ENCODE measurements at regions not wholly inside any gene's neighbourhood (a gene's known extent, or its start where the extent isn't known, plus 50 kb on each side); places are given as distances from the start of the nearest gene placed in this dataset.
"Not testable (repeated sequence)": the region's sequence is repeated elsewhere in the genome, so short reads cannot be mapped to it uniquely, and the experiment has no call there.

DNA sequence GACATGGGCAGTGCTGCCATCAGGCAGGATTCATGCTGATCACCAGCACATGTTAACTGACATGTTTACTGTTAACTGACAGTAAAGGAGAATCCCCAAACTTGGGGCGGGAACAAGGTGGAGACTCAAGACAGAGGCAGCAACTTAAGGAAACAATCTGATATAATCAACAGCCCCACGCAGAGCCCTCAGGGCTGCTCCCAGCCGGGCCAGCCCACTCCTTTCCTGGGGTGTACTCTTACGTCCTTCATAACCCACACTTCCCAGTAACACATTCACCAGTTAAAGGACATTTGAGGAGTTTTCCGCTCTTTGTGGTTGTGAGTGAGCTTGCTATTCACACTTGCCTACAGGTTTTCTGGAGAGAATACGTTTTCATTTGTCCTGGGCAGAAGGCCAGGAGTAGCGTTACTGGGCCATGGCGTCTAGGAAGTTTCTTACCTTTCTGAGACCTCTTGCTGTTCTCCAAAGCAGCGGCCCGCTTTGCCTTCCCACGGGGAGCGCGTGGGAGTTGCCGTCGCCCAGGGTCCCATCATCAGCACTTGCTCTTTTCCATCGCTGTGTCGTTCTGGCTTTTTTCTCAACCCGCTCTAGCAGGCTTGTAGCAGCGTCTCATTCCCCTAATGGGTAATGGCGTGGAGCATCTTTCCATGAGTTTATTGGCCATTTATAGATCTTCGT lies 56.4 kb downstream of the FOXF2 start:
- no peak for DNase-seq

DNA sequence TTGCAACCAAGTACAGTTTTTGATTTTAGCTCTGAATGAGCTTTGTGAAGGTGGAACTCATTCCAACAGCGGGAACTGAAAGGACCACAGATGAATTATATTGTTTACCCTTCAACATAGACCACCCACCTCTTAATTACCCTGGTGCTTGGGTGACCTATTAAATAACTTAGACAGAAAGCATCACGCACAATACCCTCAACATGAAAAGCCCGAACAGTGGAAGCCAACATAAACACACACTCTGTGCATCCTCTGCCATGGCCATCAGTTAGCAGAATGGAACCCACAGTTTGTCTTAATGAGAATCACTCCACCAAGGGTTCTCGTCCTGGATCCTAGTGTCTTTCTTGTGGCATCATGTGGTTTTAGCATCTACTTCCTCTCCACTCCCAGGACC lies 60.5 kb downstream of the FOXF2 start:
- no peak for DNase-seq

DNA sequence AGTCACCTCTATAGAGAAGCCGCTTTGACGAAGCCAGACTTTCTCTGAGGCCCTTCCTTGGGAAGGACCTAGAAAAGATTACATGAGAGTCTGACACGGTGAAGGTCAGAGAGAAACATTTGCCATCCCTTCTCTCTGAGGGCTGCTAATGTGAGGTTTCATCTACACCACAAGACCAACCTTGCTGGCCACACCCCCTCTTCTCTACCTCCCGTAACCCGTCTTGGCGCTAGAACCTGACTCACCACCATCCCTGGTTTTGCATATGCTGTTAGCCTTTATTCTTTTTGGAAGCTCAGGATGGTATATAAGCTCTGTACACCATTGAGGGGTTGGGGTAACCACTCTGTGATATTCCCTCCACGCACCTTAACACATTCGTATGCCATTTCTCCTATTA lies 63.6 kb downstream of the FOXF2 start:
- DNase-seq: no peak

DNA sequence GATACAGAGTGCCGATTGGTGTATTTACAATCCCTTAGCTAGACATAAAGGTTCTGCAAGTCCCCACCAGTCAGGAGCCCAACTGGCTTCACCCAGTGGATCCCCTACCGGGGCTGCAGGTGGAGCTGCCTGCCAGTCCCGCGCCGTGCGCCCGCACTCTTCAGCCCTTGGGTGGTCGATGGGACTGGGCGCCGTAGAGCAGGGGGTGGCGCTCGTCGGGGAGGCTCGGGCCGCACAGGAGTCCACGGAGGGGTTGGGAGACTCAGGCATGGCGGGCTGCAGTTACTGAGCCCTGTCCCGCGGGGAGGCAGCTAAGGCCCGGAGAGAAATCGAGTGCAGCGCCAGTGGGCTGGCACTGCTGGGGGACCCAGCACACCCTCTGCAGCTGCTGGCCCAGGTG lies 67.4 kb downstream of the FOXF2 start:
- DNase-seq: not testable (repeated sequence)

DNA sequence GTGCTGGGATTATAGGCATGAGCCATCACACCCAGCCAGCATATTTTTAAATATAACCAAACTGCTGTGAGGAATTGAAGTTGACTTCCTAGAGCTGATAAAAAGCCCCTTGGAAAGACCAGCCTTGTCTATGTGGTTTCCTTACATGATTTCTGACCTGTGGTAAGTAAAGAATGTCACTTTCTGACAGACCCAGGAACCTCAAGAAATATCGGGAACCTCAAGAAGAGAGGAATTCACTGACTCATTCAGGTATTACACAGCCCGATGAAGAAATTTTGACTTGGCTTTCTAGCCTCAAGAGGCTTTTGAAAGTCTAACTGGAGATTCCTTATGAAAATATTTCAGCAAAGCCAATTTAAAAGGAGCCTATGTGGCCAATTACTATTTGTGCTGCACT lies 71.8 kb downstream of the FOXF2 start:
- DNase-seq: no peak

DNA sequence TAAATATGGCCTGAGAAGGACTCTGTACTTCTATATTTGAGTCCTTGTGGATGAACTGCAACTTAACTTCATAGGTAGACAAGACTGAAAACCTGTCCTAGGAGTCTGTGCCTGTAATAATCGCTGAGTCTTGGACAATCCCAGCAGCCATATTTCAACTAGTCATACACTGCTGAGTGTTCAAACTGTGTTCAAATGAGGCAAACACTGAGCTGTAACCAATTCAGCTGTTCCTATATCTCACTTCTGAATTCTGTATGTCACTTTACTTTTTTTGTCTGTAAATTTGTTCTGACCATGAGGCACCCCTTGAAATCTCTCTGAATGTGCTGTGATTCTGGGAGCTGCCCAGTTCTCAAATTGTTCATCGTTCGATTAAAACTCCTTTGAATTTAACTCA lies 72.4 kb downstream of the FOXF2 start:
- no peak for DNase-seq

DNA sequence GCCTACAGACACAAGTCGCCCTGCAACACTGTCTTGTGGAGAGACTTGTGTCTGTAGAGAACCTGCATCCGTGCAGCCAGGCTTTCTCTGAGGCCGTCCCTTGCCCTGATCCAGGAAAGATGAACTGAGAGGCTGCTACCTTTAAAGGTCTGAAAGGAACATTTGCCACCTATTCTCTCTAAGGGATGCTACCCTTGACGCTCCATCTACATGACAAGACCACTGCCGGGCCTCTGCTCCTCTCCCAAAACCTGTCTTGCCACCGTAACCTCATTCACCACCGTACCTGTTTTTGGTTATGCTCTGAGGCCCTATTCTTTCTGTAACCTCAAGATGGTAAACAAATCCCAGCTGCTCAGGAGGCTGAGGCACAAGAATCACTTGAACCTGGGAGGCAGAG lies 73.9 kb downstream of the FOXF2 start:
- DNase-seq: no peak

DNA sequence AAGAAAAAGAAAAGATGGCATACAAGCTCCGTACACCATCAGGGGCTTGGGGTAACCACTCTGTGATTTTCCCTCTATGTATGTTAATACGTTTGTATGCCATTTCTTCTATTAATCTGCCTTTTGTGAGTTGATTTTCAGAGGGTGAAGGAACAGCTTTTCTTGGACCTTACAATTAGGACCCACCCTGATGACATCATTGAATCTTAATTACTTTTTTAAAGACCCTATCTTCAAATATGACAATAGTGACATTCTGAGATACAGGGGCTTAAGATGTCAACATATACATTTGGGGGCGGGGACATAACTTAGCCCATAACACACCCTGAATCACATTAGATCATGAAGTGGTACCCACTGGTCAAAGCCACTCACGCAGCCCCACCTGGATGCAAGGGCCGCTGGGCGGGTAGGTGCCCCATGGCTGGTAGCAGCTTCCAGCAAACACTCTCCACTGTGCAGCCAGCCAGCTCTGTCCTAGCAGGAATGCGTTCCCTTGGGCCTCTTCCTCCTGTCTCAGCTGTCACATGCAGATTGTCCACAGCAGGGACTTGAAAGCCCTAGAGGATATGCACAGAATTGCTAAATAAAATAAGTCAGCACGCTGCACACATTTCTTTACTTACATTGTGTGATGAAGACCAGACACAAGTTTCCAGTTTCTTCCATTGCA lies 74.5 kb downstream of the FOXF2 start:
- DNase-seq: no peak

DNA sequence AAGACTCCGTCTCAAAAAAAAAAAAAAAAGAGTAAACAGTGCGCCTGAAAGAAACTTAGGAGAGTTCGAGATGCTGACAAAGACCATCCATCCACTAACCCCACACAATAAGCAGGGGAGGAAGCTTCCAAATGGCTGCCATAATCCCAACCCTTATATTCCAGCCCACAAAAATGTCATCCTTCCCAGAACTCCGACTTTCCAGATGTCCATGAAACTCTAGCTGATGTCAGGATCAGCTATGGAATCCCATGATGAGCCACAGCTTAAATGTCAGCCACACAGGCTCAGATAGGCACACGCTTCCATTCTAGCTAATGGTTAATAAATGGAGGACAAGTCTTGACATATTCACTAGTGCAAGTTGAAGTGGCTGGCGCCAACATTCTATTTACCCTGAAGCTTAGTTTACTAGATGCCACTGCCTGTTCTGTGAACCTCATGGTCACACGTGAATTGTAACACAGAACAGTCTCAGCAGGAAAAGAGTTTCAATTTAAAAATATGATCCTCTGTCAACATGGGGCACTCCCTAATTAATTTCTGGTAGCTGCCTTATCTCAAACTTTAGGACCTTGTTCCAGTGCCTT lies 75.5 kb downstream of the FOXF2 start:
- no peak for DNase-seq

DNA sequence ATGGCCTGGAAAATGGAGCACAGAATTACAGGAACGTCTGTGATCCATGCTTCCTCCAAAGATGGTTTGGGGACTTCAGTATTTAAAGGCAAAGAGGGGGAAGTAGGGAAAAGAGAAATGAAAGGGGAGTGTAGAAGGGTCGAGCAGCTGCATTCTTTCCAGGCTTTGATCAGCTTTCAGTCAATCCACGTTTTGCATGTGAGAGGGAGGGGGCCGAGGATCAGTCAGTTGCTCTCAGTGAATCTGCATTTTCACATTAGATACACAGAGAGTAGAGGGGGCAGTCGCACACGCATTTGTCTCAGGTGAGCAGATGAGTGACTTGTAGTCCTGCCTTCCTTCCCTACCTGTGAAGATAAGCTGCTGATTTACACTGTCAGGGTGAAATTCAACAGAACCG lies 78.8 kb downstream of the FOXF2 start:
- DNase-seq: no peak

DNA sequence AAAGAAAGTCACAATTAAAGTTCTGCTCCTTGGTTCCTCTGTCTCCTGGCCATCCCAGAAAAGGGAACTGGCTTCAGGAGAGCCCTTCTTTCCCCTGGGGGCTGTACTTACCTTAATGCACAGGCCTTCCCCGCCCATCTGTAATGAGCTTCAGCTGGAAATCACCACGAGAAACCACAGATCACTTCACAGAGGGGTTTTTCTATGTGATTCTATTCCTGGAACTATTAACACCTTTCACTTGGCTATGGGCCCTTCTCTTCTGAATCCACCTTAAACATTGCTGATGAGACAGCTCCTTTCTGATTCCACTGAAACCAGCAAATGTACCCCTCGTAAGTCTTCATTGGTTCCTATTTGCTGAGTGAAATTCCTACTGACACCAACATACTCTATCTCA lies 80.7 kb downstream of the FOXF2 start:
- no peak for DNase-seq

DNA sequence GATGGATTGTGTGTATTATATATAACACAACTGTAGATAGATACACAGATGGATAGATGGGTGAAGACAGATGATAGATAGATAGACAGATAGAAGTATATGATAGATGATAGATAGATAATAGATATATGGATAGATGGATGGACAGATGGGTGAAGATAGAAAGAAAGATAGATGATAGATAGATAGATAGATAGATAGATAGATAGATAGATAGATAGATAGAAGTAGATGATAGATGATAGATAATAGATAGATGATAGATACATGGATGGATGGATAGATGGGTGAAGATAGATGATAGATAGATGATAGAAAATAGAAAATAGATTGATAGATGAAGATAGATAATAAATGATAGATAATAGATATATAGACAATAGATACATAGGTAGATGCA lies 83.3 kb downstream of the FOXF2 start:
- no peak for DNase-seq

DNA sequence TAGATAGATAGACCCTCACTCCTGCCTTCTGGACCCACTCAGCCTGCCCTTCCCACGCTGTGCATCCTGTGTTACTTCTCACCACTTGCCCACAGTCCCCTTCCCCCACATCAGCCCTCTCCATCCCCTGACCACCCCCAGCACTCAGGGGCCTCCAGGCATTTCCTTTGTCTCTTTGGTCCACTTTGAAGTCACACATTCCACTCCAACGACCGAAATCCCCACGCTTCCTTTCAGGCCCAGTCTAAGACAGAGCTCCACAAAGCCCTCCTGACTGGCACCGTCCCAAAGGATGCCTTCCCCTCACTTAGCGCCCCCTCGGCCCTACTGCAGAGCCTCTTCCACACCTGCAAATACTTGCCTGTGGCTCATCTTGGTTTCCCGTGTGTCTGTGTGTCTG lies 83.8 kb downstream of the FOXF2 start:
- DNase-seq: no peak

DNA sequence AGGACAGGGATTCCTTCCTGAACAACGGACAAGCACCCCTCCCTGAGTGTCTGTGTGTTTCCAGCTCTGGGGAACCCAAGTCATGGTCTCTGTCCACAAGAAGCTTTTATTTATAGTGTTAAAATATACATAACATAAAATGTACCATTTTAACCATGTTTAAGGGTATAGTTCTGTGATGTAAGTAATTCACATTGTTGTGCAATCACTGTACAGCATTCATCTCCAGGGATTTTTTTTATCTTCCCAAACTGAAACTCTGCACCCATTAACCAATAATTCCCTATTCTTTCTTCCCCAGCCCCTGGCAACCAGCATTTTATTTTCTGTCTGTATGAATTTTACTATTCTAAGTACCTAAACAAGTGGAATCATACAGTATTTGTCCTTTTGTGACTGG lies 84.2 kb downstream of the FOXF2 start:
- DNase-seq: no peak

DNA sequence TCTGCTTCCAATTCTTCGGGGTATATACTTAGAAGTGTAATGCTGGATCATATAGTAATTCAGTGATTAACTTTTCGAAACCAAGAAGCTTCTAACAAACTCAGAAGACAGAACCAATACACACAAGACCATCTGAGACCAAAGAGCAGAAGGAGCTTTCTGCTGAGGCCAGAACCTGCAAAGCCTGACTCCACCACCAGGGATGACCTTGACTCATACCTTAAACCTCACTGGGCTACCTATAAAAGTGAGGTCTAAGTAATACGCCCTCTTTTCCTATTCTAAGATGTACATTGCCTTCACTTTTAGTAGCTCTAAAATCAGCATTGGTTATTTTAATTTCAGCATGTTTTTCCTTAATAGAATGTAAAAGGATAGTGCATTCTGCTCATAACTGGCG lies 84.8 kb downstream of the FOXF2 start:
- DNase-seq: no peak

DNA sequence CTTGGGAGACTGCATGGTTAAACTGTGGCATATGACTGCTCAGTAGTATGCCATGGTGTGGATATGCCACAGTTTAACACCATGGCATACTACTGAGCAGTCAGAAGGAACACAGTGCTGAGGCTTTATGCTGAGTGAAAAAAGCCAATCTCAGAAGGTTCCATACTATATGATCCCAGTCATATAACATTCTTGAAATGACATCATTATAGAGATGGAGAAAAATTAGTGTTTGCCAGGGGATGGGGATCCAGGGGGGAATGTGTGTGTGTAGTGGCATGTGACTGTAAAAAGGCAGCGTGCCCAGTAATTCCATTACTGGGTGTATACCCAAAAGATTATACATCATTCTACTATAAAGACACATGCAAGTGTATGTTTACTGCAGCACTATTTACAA lies 85.8 kb downstream of the FOXF2 start:
- no peak for DNase-seq

DNA sequence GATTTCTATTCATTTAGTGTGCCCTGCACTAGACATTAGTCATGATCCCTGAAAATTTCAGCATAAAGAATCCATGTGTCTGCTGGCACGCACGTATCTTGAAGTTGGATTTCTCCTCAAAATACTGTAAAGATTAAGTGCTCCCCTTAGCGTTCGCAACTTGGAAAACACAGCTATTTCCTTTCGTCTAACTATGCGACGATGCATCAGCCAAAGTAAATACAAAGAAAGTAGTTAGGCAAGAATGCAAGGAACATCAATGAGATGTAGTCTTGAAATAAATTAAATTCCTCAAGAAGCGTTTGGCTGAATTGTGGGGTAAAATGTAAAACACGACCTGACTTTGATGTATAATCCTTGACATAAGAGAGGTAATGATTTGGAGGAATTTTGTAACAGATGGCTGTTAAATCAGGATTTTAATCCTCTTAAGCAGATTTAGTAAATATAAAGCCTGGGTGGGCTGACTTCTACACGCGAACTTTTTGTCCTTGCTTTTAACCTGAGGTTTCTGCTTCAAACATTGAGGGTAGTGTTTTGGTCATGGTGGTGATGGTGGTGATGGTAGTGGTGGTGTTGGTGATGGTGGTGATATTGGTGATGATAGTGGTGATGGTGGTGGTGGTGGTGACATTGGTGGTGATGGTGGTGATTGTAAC lies 88.2 kb downstream of the FOXF2 start:
- DNase-seq: no peak

DNA sequence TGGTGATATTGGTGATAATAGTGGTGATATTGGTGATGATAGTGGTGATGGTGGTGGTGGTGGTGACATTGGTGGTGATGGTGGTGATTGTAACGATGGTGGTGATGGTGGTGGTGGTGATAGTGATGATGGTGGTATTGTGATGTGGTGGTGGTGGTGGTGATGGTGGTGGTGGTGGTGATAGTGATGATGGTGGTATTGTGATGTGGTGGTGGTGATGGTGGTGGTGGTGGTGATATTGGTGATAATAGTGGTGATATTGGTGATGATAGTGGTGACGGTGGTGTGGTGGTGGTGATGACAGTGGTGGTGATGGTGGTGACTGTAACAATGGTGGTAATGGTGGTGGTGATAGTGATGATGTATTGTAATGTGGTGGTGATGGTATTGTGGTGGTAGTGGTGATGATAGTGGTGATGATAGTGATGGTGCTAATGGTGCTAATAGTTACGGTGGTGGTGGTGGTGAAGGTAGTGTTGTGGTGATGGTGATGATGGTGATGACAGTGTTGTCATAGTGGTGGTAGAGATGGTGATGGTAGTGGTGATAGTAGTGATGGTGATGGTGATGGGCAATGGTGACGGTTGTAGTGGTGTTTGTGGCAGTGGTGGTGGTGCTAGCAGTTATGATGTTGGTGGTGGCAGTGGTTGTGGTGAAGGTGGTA lies 88.9 kb downstream of the FOXF2 start:
- not testable (repeated sequence) for DNase-seq

DNA sequence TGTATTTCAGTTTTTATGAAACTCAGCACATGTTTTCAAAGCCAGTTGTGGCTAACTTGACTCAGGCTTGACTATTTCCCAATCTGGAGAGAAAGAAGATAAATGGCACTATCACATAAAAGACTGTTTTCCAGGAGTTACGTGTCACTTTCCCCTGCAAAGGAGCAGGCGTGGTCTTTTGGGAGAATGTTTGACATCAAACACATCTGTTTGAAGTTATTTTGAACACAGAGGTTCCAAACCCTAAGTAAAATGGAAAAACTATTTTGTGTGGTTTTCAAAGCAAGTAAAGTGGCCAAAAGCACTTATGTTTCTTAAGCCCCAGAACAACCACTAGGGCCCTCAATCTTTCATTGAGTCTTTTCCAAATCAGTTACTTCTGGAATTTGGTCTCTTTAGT lies 89.7 kb downstream of the FOXF2 start:
- no peak for DNase-seq

DNA sequence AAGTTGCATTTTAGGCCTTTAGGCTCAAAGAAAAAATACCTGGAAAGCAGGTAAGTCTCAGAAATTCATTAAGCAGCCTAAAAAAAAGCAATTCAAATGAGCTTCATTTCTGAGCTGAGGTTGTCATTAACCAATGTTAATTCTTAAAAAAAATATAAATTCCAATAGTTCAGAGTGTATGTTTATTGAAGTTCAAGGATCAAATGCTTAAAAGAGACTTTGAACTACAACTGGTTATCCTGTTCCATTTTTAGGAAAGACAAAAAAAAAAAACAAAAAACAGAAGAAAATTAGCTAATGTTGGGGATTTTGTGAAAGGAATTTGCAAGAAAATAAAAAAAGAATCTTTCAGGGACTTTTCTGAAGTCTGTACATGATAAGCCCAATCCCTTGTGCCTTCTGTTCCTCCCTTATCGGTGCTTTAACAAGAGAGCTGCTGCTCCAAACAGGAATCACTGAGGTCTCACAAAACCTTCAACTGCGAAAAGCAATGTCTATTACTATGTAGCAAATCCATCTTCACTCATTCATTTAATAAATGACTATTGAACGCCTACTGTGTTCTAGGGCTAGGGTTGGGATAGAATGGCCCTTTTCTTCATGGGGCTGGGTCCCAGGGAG lies 90.3 kb downstream of the FOXF2 start:
- no peak for DNase-seq

DNA sequence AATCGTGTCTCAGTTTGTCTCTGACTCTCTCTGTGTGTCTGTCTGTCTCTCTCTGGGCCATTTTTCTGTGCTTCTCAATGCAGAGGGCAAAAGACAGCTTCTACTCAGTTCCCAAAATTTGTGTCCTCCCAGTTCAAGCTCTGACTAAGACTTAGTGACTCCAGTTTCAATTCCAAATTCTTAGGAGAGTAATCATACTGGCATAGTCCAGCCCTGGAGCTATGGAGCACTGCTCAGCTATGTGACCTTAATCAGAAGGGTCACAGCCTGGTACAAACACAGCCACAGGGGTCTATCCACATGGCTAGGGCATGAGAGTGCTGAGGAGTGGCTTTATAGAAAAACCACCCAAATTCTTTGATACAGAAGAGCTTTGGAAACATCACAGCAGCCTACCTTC lies 91.9 kb downstream of the FOXF2 start:
- no peak for DNase-seq

DNA sequence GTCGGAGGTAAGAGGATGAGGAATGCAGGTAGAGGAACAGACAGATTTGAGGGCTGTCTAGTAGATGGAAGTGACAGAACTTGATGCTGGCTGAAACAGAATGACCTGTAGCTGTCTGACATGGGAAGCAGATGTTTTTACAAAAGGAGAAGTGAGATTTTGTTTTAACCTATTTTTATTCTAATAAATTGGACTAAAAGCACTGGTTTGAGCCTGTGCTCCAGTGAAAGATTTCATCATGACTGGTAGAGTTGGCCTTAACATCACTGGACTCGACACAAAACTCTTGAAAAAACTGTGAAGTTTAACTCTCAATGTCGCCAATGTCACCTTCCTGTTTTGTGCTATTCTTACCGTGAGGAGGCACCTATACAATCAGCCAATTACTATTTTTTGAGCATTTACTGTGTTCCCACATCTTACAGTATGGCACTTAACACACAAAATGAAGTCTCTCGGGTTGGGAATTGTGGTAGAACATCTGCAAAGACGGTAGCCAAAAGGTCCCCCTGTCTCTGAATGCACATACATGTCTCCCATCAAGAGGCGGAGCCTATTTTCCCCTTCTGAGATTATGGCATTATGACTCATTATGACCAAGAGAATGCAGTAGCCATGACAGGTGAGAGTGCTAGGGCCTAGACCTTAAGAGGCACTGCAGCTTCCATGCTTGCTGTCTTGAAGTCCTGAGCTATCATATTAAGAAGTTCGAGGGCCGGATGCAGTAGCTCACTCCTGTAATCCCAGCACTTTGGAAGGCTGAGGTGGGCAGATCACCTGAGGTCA lies 93.2 kb downstream of the FOXF2 start:
- no peak for DNase-seq
